ENCODE measurements at regions not wholly inside any gene's neighbourhood (a gene's known extent, or its start where the extent isn't known, plus 50 kb on each side); places are given as distances from the start of the nearest gene placed in this dataset.

DNA sequence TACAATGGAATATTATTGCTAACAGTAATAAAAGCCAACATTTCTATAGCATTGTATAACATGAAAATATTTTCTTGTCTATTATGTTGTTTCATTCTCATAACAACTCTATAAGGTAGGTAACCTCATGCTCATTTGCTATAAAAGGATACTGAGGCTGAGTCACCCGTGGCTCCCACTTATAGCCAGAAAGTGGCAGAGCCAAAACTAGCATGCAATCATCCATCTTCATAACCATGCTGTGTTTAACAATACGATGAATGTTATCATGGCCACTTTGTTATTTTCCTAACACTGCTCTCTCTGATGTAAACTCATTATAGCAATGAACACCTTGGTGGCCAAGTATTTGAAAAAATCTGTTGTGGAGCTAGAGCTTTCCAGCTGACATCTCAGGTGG, 80.8 kb upstream of the JUN start:
- TF ChIP-seq, protein P1, sequence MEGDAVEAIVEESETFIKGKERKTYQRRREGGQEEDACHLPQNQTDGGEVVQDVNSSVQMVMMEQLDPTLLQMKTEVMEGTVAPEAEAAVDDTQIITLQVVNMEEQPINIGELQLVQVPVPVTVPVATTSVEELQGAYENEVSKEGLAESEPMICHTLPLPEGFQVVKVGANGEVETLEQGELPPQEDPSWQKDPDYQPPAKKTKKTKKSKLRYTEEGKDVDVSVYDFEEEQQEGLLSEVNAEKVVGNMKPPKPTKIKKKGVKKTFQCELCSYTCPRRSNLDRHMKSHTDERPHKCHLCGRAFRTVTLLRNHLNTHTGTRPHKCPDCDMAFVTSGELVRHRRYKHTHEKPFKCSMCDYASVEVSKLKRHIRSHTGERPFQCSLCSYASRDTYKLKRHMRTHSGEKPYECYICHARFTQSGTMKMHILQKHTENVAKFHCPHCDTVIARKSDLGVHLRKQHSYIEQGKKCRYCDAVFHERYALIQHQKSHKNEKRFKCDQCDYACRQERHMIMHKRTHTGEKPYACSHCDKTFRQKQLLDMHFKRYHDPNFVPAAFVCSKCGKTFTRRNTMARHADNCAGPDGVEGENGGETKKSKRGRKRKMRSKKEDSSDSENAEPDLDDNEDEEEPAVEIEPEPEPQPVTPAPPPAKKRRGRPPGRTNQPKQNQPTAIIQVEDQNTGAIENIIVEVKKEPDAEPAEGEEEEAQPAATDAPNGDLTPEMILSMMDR (IDR thresholded peaks at IDR 0.05) = no peak
- no peak for TF ChIP-seq POLR2A (IDR thresholded peaks at IDR 0.05)

Measured in thyroid gland (tissue), 4 donors.